ENCODE measurements at regions not wholly inside any gene's neighbourhood (a gene's known extent, or its start where the extent isn't known, plus 50 kb on each side); places are given as distances from the start of the nearest gene placed in this dataset.
A peak's percentile ranks its signal among the peaks of the same experiment; 100 is the strongest.
"Not testable (repeated sequence)": the region's sequence is repeated elsewhere in the genome, so short reads cannot be mapped to it uniquely, and the experiment has no call there.

DNA sequence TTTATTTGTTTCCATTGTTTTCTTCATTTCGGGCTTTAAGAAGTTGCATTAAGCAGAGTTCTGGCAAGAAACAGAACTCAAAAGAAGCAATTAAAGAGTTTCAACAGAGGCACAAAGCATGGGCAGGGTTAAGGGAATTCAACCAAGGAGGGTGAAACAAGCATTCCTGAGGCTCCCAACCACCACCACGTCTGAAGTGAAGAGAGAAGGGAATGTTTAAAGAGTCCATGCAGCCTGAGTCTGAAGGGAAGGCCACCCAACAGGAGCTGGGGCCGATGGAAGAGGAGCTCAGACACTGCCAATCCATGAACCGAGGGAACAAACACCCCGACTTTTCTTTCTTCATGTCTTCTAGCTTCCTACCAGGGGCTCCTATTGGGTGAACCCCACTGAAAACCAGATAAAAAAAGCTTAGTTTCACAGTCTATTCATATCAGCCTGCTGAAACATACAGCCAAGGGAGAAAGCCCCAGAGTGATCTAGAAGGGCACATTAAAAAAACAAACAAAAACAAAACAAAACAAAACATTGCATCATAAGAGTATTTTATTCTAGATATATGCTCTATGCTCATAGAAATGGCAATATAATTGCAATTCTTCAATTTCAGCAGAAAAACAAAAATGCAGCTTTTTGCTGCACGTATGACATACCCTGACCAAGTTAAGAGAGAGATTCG is 592.1 kb downstream of the TTLL7 start:
- H3K27me3 ChIP-seq; H3K4me1 ChIP-seq; ATAC-seq; DNase-seq; intact Hi-C loops (cut with DNase I); H3K9me3 ChIP-seq; H3K27ac ChIP-seq; H3K4me3 ChIP-seq; H3K36me3 ChIP-seq: not testable (repeated sequence)
- 84% methylated on average over 3 of the region's 7 CpGs for WGBS (ENCODE audit: insufficient coverage, low coverage, low lambda C conversion rate, missing lambda C conversion rate)

GRCh38 chr1:83405789-83406188 is 593.1 kb downstream of the TTLL7 start:
- ATAC-seq; intact Hi-C loops (cut with DNase I); H3K4me1 ChIP-seq; H3K27ac ChIP-seq; DNase-seq; H3K9me3 ChIP-seq; H3K36me3 ChIP-seq; H3K4me3 ChIP-seq; H3K27me3 ChIP-seq: not testable (repeated sequence)
- 33% methylated on average over 1 of the region's 1 CpG for WGBS (ENCODE audit: insufficient coverage, low coverage, low lambda C conversion rate, missing lambda C conversion rate)

DNA sequence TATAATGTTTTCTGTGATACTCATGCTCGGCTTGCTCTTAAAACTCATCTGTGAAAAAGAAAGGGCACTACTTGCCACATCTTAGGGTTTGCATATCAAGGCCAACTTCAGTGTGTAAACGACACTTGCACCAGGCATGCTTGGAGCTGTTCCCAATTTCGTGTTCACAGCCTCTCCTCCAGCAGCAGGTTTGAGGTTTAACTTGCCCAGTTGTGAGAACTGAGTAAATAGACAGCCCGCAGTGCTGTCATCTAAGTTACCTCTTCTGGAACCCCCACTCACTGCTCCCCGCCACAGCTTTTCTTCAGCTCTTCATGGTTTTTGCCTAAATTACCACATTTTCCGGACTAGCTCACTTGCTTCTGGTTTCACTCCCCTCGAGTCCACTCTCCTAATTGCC is 595.4 kb downstream of the TTLL7 start:
- 50% methylated on average over 7 of the region's 7 CpGs for WGBS (ENCODE audit: insufficient coverage, low coverage, low lambda C conversion rate, missing lambda C conversion rate)
- H3K9me3 ChIP-seq; H3K36me3 ChIP-seq; H3K4me3 ChIP-seq; intact Hi-C loops (cut with DNase I); H3K4me1 ChIP-seq; H3K27me3 ChIP-seq; DNase-seq; H3K27ac ChIP-seq: not testable (repeated sequence)
- peak; percentile 83 to 92 (median 85) for ATAC-seq

DNA sequence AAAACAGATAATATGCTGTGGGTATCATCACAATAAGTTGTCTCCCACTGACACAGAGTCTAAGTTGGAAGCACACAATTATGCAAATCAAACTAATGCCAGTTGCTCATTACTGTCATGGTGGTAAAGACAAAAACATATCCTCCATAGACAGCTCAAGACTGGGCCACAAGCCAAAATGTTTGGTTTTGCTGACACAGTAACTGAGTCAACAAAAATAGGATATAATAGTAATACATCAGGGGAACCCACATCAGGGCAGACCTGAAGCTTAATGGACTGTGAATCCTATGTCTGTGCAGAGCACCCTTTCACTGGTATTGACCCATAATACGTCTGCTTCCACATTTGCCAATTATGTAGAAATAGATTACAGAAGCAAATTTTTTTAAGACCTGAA is 597.8 kb downstream of the TTLL7 start:
- intact Hi-C loops (cut with DNase I); H3K27me3 ChIP-seq; ATAC-seq; H3K27ac ChIP-seq; H3K4me3 ChIP-seq; H3K36me3 ChIP-seq; DNase-seq; H3K9me3 ChIP-seq; H3K4me1 ChIP-seq: not testable (repeated sequence)
- 75% methylated on average over 1 of the region's 1 CpG for WGBS (ENCODE audit: insufficient coverage, low coverage, low lambda C conversion rate, missing lambda C conversion rate)

DNA sequence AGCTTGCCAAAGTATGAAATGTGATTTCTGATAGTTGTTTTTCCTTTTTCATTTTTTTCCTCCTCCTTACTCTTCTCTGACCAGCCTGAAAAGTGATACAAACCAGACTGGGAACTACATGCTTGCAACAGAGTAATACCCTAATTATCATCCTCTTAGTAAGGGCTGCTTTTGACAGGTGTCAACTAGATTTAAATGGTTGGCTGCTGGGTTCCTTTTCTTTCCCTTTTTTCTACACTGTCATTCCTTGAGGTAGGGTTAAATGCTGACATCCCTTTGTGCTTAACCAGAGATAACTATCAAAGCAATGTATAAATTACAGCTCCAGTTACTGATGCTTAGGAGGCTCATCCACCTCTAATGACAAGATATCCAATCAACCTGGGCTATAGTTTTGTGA is 598.8 kb downstream of the TTLL7 start:
- H3K4me1 ChIP-seq; ATAC-seq; intact Hi-C loops (cut with DNase I); DNase-seq; H3K27me3 ChIP-seq; H3K36me3 ChIP-seq; H3K9me3 ChIP-seq; H3K4me3 ChIP-seq; H3K27ac ChIP-seq: not testable (repeated sequence)

DNA sequence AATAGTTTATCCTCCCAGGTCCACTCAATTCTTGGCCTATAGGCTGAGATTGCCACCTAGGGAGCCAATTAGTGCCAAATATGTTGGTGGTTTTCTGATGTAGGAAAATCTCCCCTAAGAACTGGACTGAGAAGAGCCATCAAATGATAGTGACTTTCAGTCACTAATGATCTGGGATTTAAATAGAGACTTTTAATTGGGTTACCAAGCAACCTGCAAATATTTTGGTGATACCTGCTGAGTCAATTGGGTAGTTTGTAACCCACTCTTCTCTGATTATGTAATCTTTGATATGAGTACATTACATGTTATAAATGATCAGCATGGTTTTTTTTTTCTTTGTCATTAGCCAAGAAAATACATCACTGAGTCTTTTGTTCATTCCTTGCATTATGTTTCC is 600.8 kb downstream of the TTLL7 start:
- H3K36me3 ChIP-seq; H3K9me3 ChIP-seq; H3K4me3 ChIP-seq; intact Hi-C loops (cut with DNase I); ATAC-seq; H3K4me1 ChIP-seq; H3K27ac ChIP-seq; H3K27me3 ChIP-seq; DNase-seq: not testable (repeated sequence)

- ATAC-seq; H3K27ac ChIP-seq; DNase-seq; H3K27me3 ChIP-seq; H3K9me3 ChIP-seq; intact Hi-C loops (cut with DNase I); H3K4me1 ChIP-seq; H3K4me3 ChIP-seq; H3K36me3 ChIP-seq: not testable (repeated sequence)
- WGBS (ENCODE audit: insufficient coverage, low coverage, low lambda C conversion rate, missing lambda C conversion rate): 90% methylated on average over 4 of the region's 5 CpGs
Observed at GRCh38 chr1:83395130-83395529, 603.8 kb downstream of the TTLL7 start.

- intact Hi-C loops (cut with DNase I); H3K9me3 ChIP-seq; H3K4me3 ChIP-seq; DNase-seq; H3K36me3 ChIP-seq; H3K27ac ChIP-seq; H3K27me3 ChIP-seq; ATAC-seq; H3K4me1 ChIP-seq: not testable (repeated sequence)
- 60% methylated on average over 1 of the region's 1 CpG for WGBS (ENCODE audit: insufficient coverage, low coverage, low lambda C conversion rate, missing lambda C conversion rate)
Observed at GRCh38 chr1:83386946-83387345, 612.0 kb downstream of the TTLL7 start.

DNA sequence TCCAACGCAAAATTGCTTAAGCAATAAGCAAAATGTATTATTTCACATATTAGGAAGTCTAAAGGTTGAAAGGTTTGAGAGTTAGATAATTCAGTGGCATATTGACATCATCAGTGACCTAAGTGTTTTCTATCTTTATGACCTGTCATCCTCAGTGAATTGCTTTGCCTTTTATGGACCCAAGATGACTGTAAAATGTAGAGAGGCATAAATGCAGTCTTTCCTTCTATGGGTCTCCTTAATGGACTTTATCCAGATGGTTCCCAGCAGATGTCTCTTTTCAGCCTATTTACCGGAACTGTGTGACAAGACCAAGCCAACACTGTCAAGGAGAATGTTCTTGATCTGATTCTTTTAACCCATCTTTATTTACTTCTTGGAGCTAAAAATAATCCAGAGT is 615.8 kb downstream of the TTLL7 start:
- H3K27me3 ChIP-seq; H3K27ac ChIP-seq; DNase-seq; intact Hi-C loops (cut with DNase I); H3K4me1 ChIP-seq; H3K9me3 ChIP-seq; H3K36me3 ChIP-seq; H3K4me3 ChIP-seq; ATAC-seq: not testable (repeated sequence)
- no CpG with 5 or more reads among the region's 2 CpGs for WGBS (ENCODE audit: insufficient coverage, low coverage, low lambda C conversion rate, missing lambda C conversion rate)

- intact Hi-C loops (cut with DNase I); H3K9me3 ChIP-seq; H3K27me3 ChIP-seq; H3K27ac ChIP-seq; H3K4me3 ChIP-seq; H3K4me1 ChIP-seq; H3K36me3 ChIP-seq; DNase-seq; ATAC-seq: not testable (repeated sequence)
- WGBS (ENCODE audit: insufficient coverage, low coverage, low lambda C conversion rate, missing lambda C conversion rate): no CpG with 5 or more reads among the region's 1 CpG
Observed at GRCh38 chr1:83373018-83373417, 625.9 kb downstream of the TTLL7 start.

GRCh38 chr1:83369853-83370252 is 629.1 kb downstream of the TTLL7 start:
- WGBS (ENCODE audit: insufficient coverage, low coverage, low lambda C conversion rate, missing lambda C conversion rate): 72% methylated on average over 3 of the region's 3 CpGs
- peak; percentile 62 to 75 (median 72) for ATAC-seq
- intact Hi-C loops (cut with DNase I): not testable (repeated sequence)

DNA sequence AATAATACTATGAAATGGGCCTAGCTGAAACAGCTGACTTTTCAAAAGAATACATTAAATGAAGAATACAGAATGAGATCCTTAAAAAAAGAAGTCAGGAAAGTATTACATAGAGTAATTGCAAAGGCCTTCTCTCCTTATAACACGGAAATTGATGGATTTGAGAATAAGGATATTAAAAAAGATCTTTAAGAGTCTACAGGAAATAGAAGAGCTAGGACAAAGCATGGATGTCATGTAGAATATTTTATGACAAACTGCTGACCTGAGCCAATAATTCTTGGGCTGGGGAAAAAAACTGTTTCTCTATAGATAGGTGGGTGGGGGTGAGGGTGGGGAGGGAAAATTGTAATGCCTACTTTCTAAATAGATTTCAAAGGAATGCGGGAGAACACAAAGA is 633.6 kb downstream of the TTLL7 start:
- H3K27me3 ChIP-seq; H3K4me1 ChIP-seq; H3K4me3 ChIP-seq; DNase-seq; H3K36me3 ChIP-seq; H3K27ac ChIP-seq; intact Hi-C loops (cut with DNase I); H3K9me3 ChIP-seq; ATAC-seq: not testable (repeated sequence)
- WGBS (ENCODE audit: insufficient coverage, low coverage, low lambda C conversion rate, missing lambda C conversion rate): 94% methylated on average over 2 of the region's 2 CpGs

More at GRCh38 chr1:83369853-83370252, 629.1 kb downstream of the TTLL7 start:
- H3K4me1 ChIP-seq, H3K4me3 ChIP-seq, H3K36me3 ChIP-seq, H3K27me3 ChIP-seq, H3K27ac ChIP-seq, H3K9me3 ChIP-seq, DNase-seq: not testable (repeated sequence)

Measured in right lobe of liver (tissue), 6 donors.